SJCRH30 (cell line): ENCODE measurements at regions not wholly inside any gene's neighbourhood (a gene's known extent, or its start where the extent isn't known, plus 50 kb on each side); places are given as distances from the start of the nearest gene placed in this dataset.

Experiments
- DNase-seq, 2 experiments: peaks; one replicate each; pipeline ENCODE4 v3.0.0-alpha.2; 2015 to 2020
- H3K27ac ChIP-seq: fragments of 250-450 bp; sonication (Bioruptor Pico); 2 replicates; pipeline ENCODE4 v1.5.1; 2020; ENCODE audit warnings: mild to moderate bottlenecking, moderate library complexity
- H3K27me3 ChIP-seq: fragments of 250-450 bp; sonication (Bioruptor Pico); 2 replicates; pipeline ENCODE4 v1.5.1; 2020; ENCODE audit warnings: mild to moderate bottlenecking, moderate library complexity
- H3K36me3 ChIP-seq: fragments of 250-450 bp; sonication (Bioruptor Pico); 2 replicates; pipeline ENCODE4 v1.5.1; 2020; ENCODE audit warnings: mild to moderate bottlenecking, moderate library complexity
- H3K4me1 ChIP-seq: fragments of 250-450 bp; sonication (Bioruptor Pico); 2 replicates; pipeline ENCODE4 v1.5.1; 2020; ENCODE audit warnings: mild to moderate bottlenecking, moderate library complexity
- H3K4me3 ChIP-seq: fragments of 250-450 bp; sonication (Bioruptor Pico); 2 replicates; pipeline ENCODE4 v1.5.1; 2020; ENCODE audit warnings: mild to moderate bottlenecking, moderate library complexity
- H3K9me3 ChIP-seq: fragments of 250-450 bp; sonication (Bioruptor Pico); replicated peaks from 2 replicates; pipeline ENCODE4 v1.5.1; 2020; ENCODE audit warnings: mild to moderate bottlenecking, moderate library complexity

DNA sequence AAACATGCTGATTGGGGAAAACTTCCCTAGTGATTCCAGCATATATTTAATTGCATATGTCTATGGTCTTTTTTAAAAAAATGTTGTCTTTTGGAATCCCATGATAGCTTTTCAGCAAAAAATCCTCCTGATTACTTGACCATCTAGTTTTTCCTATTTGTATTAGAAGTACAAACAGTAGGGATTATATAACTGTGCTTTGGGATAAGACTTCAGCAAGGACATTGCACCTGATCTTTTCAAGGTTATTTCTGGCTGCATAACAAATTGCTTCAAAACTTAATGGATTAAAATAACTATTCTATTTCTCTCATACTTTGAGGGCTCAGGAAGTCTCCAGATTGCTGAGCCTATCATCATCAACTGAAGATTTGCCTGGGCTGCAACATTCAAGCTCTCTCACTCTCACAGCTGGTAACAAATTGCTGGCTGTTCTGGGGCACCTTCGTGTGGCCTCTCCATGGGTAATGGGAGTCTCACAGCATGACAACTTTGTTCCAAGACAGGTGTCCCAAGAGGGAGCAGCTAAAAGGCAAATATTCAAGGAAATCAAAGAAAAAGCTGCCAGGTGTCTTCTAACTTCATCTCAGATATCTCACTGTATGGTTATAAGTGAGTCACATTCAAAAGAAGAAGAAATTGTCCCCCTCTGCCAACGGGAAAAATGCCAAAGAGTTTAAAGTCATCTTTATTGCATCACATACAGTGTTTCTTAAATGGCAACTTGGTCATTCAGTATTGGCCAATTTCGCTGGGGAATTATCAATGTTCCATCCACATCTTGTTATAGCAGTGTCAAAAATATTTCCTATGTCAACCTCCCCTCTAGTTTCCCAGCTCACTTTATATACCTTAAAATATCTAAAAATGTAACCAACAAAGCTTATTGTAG, 644.5 kb upstream of the GRM7 start:
- H3K4me3 ChIP-seq: no peak overlapping the region
- DNase-seq: no peak
- H3K27me3 ChIP-seq: no peaks in the 10 kb centered on the region
- H3K27ac ChIP-seq: no peak overlapping the region
- no peaks in the 10 kb centered on the region for H3K36me3 ChIP-seq
- H3K9me3 ChIP-seq: no peaks in the 10 kb centered on the region
- H3K4me1 ChIP-seq: no peaks in the 10 kb centered on the region

DNA sequence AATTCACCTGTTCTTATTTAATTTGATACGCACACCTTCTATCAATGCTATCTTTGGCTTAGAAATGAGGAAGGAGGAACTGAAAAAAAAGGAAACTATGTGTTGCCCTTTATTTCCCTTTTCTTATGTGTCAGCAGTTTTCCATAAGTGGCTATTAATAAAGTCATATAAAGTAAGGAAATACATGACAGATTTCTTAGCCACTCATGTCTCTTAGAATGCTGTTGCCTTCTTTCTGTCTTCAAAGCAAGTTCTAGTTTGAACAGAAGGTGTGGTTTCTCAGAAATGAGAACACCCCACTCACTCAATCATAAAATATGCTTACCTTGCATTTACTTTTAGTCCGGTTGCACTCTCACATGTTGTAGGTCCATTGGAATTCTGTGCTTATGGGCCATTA, 640.5 kb upstream of the GRM7 start:
- no peak for DNase-seq

DNA sequence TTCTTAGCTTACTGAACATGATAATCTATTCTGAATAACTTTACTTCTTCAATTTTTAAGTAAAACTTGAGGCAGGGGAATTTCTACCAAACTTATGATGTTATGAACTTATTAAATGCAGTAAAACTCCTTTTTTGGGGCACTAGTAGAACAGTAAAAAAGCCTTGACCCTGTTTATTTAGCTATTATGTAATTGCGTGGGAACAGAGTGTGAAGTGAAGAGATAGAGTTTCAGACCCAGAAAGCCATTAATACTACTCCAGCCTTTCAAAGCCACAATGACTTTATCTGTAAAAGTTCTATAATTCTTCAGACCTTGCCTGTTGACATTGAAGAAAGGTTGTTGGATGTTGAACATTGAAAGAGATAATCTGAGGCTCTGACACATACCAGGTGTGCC, 638.8 kb upstream of the GRM7 start:
- DNase-seq: no peak
- Histone ChIP-seq H3K9me3 (no peaks in the 10 kb centered on the region), H3K36me3 (no peaks in the 10 kb centered on the region), H3K4me3 (no peak overlapping the region), H3K4me1 (no peaks in the 10 kb centered on the region), H3K27ac (no peak overlapping the region), H3K27me3 (no peaks in the 10 kb centered on the region)

More for the DNA sequence above, 640.5 kb upstream of the GRM7 start:
- Histone ChIP-seq H3K36me3 (no peaks in the 10 kb centered on the region), H3K27ac (no peak overlapping the region), H3K4me1 (no peaks in the 10 kb centered on the region), H3K4me3 (no peak overlapping the region), H3K9me3 (no peaks in the 10 kb centered on the region), H3K27me3 (no peaks in the 10 kb centered on the region)

DNA sequence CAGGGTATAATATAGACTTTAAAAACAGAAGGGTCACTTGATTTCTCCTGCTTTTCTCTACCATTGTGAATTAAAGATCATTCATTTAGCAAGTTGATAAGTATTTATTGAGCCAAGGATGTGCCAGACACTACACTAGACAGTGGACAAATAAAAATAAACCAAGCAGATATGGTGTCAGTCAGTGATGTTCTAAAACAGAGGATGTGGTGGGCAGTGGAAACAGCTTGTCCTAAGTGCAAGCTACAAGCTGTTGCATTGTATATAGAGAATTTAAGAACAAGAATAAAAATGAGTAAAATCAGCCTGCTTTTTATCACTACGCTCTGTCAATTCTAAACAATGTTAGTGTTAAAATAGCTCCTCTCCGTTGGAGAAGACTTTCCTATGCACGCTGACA, 637.3 kb upstream of the GRM7 start:
- Histone ChIP-seq H3K9me3 (no peaks in the 10 kb centered on the region), H3K4me1 (no peaks in the 10 kb centered on the region), H3K27me3 (no peaks in the 10 kb centered on the region), H3K36me3 (no peaks in the 10 kb centered on the region), H3K27ac (no peak overlapping the region), H3K4me3 (no peak overlapping the region)
- DNase-seq: no peak

DNA sequence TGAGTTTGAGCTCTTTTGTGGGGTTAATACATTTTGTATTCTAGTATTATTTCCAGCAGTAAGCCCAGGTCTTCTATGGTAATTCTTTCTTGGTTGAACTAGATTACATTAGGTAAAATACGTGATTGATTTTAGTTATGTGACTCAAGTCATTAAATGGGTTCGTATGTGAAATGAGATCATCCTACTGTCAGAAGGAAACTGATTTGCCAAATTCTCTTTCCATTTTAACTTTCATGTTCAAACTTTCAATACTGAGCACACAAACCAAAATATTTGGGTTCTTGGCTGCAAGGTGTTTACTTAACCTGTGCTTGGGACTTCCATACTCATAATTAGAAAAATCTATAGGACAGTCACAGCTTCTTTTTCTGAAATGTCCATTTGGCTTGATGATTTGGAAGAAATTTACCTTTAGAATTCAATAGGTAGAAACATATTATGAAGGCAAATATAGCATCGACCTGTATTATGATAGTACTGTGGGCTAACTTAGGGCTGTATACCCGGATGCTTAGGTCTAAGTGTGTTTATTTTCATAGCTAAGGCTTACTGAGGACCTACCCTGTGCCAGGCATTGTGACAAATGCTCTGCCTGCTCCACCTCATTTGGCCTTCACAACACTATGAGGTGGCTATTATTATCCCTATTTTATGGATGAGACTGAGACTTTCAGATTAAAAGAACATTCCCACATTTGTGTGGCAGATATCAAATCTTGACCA, 631.8 kb upstream of the GRM7 start:
- Histone ChIP-seq H3K9me3 (no peaks in the 10 kb centered on the region), H3K4me1 (no peaks in the 10 kb centered on the region), H3K27me3 (no peaks in the 10 kb centered on the region), H3K27ac (no peak overlapping the region), H3K36me3 (no peaks in the 10 kb centered on the region), H3K4me3 (no peak overlapping the region)
- no peak for DNase-seq

DNA sequence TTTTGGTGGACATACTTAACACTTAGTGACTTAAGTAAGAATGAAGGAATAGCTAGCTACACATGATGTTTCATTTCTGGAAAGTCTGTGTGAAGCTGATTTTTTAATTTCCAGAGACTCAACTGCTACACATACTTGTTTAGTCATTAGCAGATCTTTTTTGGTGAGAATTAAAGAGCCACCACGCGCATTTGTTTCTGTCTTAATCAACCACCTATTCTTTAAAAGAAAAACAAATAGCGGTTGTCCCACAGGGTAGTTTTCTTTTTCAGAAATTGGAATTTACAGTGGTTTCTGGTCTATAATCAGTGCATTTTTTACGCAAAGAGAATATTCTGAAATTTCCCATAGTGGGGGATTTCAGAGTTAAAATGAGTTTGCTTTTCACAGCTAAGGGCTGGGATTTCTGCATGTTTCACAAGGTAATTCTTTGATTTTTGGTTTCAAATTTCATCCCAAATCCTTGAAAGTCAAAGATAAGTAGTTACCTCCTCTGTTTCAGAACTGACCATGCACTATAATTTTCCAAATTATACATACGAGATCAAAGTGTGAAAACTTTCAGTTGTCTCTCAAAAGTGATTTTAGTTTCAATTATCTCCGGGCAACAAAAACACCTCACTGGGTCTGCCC, 631.0 kb upstream of the GRM7 start:
- H3K27me3 ChIP-seq: no peaks in the 10 kb centered on the region
- no peak overlapping the region for H3K27ac ChIP-seq
- H3K9me3 ChIP-seq: no peaks in the 10 kb centered on the region
- no peak for DNase-seq
- no peak overlapping the region for H3K4me3 ChIP-seq
- H3K4me1 ChIP-seq: no peaks in the 10 kb centered on the region
- H3K36me3 ChIP-seq: no peaks in the 10 kb centered on the region

DNA sequence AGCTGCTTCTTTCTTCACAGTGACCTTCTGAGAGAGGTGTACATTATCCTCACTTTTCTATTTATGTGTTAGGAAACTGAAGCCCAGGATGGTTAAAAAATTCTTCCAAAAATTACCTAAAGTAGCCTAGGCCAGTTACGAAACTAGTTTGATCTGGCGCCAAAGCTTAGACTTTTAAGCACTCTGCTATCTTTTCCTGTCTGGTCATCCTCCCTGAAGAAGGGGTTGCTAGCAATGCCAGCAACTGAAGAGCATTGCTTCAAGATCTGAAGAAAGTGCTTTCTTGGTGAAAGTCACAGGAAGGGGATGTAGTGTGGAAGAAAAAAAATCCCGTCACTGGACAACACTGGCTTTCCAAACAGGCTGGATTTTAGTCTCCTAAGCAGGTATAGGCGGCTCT, 618.8 kb upstream of the GRM7 start:
- no peak overlapping the region for H3K27ac ChIP-seq
- H3K27me3 ChIP-seq: no peaks in the 10 kb centered on the region
- H3K36me3 ChIP-seq: no peaks in the 10 kb centered on the region
- H3K4me3 ChIP-seq: no peak overlapping the region
- H3K4me1 ChIP-seq: no peaks in the 10 kb centered on the region
- DNase-seq: no peak
- H3K9me3 ChIP-seq: no peaks in the 10 kb centered on the region

DNA sequence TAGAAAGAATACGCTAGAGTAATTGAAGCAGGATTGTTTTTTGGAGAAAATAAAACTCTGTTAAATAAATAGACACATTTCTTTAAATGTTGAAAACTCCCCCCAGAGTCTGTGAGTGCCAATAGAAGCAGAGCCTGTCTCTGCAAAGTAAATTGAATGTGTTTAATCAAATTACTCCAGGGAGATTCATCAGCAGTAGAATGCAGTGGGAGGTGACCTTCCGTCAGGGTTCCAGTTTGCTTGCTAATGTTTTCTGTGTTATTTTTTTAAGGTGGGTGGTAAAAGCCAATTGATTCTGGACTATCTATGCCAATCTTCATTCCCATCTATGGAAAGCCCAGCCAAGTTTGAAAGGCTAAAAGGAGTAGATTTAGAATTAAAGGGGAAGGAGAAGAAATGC, 612.4 kb upstream of the GRM7 start:
- no peak for DNase-seq
- Histone ChIP-seq H3K4me3 (no peak overlapping the region), H3K9me3 (no peaks in the 10 kb centered on the region), H3K36me3 (no peaks in the 10 kb centered on the region), H3K4me1 (no peaks in the 10 kb centered on the region), H3K27me3 (no peaks in the 10 kb centered on the region), H3K27ac (no peak overlapping the region)

DNA sequence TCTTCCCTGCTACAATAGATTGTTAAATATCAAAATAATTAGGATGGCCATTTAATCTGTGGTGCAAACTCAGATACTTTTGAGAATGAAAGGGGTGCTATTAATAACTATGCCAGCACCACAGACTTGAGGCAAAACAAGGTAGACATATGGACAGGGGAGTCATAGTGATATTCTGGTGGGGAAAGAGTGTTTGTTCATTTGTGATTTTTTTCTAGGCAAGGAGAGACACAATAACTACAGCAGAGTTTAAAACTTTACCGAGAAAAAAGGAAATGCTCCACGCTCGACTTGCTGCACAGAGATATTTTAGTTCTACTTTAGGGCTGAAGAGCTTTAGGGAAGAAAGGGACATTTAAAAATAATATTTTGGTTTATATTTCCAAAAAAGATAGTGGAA, 611.2 kb upstream of the GRM7 start:
- Histone ChIP-seq H3K4me1 (no peaks in the 10 kb centered on the region), H3K4me3 (no peak overlapping the region), H3K36me3 (no peaks in the 10 kb centered on the region), H3K27ac (no peak overlapping the region), H3K9me3 (no peaks in the 10 kb centered on the region), H3K27me3 (no peaks in the 10 kb centered on the region)
- DNase-seq: no peak

DNA sequence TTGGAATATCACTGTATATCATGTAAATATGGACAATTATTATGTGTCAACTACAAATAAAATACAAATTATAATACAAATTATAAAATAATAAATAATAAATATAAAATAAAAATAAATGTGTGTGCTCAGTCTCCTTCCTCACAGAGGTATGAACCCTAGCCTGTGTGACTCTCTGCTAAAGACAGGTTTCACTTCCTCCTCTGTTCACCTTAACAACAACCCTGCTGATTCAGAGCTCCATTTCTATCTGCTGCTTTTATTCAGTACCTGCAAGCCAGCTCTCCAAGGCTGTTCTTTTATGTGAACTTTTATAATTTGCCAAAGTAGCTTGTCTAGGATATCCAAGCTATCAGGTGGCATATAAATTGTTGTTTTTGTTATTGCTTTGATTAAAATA, 610.7 kb upstream of the GRM7 start:
- Histone ChIP-seq H3K9me3 (no peaks in the 10 kb centered on the region), H3K4me1 (no peaks in the 10 kb centered on the region), H3K27me3 (no peaks in the 10 kb centered on the region), H3K27ac (no peak overlapping the region), H3K4me3 (no peak overlapping the region), H3K36me3 (no peaks in the 10 kb centered on the region)
- no peak for DNase-seq

DNA sequence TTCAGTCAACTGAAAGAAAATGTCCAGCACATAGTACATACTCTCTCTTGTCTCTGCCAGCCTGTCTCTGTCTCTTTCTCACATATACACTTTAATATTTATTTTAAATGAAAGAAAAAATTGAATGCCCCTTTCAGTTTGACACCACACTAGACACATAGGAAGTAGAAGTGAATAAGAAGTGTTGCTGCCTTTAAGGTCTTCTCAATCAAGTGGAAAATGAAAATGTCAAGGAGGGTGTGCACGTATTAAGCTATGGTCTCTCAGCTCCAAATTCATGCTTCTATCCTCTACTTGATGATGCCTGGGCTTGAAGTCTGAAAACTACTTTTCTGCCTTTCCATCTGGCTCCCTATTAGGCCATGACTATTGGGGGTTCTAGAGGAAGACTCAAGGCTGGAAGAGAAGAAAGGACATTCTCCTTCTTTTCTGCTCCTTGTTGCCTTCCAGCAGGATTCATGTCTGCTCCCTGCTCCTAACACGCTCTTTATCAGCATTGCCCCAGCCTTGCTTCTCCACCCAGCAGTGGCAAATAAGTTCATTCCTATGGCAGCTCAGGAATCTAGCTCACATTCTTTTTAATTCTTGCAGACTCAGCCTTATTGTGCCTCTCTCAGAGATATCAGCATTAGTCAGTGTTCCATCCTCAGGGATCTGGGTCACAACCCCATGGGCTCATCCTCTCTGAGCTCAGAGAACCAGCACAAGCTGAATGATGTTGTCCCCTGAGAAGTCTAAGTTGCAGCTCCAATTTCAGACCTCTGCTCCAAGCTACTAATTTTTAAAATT, 609.1 kb upstream of the GRM7 start:
- Histone ChIP-seq H3K4me1 (no peaks in the 10 kb centered on the region), H3K36me3 (no peaks in the 10 kb centered on the region), H3K4me3 (no peak overlapping the region), H3K9me3 (no peaks in the 10 kb centered on the region), H3K27ac (no peak overlapping the region), H3K27me3 (no peaks in the 10 kb centered on the region)
- DNase-seq: no peak

DNA sequence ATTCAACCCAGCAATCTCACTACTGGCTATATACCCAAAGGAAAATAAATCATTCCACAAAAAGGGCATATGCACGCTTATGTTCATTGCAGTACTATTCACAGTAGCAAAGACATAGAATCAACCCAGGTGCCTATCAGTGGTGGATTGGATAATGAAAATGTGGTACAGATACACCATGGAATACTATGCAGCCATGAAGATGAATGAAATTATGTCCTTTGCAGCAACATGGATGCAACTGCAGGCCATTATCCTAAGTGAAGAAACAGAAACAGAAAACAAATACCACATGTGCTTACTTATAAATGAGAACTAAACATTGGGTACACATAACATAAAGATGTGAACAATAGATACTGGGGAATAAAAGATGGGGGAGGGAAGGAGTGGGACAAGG, 606.4 kb upstream of the GRM7 start:
- Histone ChIP-seq H3K9me3 (no peaks in the 10 kb centered on the region), H3K36me3 (no peaks in the 10 kb centered on the region), H3K27ac (no peak overlapping the region), H3K4me3 (no peak overlapping the region), H3K4me1 (no peaks in the 10 kb centered on the region), H3K27me3 (no peaks in the 10 kb centered on the region)
- no peak for DNase-seq

DNA sequence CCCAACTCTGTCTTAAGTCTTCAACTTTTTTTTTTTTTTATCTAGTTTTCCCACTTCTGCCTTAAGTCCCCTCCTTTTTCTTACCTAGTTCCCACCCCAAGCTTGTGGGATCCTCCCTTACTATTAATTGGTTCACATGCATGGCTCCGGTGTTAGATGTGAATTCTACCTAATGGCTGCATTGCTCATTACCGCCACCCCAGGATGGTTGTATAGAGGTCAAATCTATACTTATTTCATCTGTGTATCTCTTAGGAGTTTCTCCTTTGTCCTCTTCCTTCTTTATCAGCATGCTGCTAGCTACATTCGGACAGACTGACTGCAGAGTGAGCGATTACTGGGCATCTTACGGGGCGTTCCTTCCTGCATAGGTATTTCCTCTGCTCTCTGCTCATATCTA, 605.7 kb upstream of the GRM7 start:
- Histone ChIP-seq H3K4me1 (no peaks in the 10 kb centered on the region), H3K27ac (no peak overlapping the region), H3K36me3 (no peaks in the 10 kb centered on the region), H3K9me3 (no peaks in the 10 kb centered on the region), H3K4me3 (no peak overlapping the region), H3K27me3 (no peaks in the 10 kb centered on the region)
- DNase-seq: no peak

DNA sequence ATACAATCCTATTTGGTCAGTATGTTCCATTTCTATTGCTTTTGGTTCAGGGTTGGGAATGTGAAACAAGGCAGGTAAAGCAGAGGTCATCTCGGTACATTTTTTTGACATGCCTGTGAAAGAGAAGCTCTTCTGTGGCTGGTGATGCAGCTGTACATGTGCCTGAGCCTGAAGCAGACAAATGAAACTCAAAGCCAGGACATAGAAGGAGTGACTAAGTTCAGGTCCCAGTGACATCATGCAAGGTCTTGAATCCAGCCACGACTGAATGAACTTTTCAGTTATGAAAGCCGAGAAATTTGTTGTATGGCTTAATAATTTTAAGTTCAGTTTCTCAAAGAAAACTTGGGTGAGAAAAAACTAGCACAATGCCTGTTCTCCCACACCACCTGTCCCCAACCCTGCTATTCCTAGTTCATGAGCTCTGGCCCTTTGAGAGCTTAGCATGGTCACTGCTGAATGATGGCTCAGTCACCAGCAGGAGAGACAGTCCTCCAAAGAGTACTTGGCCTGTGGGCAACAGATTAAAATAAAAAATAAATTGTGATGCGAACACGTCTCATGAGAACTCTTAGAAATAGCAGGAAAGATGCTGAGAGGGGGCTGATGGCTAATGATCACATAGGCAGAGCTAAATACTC, 600.2 kb upstream of the GRM7 start:
- no peaks in the 10 kb centered on the region for H3K36me3 ChIP-seq
- no peak overlapping the region for H3K4me3 ChIP-seq
- H3K4me1 ChIP-seq: no peaks in the 10 kb centered on the region
- H3K9me3 ChIP-seq: no peaks in the 10 kb centered on the region
- no peaks in the 10 kb centered on the region for H3K27me3 ChIP-seq
- no peak overlapping the region for H3K27ac ChIP-seq
- no peak for DNase-seq
